DOHH2 (cell line): ENCODE measurements at regions not wholly inside any gene's neighbourhood (a gene's known extent, or its start where the extent isn't known, plus 50 kb on each side); places are given as distances from the start of the nearest gene placed in this dataset.

Source experiments
- EZH2phosphoT487 ChIP-seq: fragments of 200-600 bp; sonication (generic); IDR thresholded peaks from 2 replicates; pipeline ENCODE4 v1.6.1; 2017; ENCODE audit warnings: borderline replicate concordance, mild to moderate bottlenecking, antibody characterized with exemption, low read length, moderate library complexity, mixed read lengths
- TF ChIP-seq, protein P1 (sequence below): fragments of 200-600 bp; sonication (generic); IDR thresholded peaks from one replicate; pipeline ENCODE4 v1.5.1; 2014; ENCODE audit warnings: antibody characterized with exemption, mild to moderate bottlenecking, low read depth, low read length; ENCODE audit not compliant: poor library complexity, severe bottlenecking

DNA sequence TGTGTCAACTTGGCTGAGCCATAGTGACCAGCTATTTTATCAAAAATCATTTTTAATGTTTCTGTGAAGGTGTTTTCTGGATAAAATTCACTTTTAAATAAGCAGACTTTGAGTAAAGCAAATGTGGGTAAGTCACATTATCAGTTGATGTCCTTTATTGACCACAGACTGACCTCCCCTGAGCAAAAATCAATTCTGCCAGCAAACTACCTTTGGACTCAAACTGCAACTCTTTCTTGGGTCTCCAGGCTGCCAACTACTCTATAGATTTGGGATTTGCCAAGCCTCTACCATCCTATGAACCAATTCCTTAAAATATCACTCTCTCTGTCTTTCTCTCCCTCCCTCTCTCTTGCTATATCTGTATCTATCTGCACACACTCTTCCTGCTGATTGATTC is 1571.7 kb upstream of the NUDT12 start:
- TF ChIP-seq, protein P1, sequence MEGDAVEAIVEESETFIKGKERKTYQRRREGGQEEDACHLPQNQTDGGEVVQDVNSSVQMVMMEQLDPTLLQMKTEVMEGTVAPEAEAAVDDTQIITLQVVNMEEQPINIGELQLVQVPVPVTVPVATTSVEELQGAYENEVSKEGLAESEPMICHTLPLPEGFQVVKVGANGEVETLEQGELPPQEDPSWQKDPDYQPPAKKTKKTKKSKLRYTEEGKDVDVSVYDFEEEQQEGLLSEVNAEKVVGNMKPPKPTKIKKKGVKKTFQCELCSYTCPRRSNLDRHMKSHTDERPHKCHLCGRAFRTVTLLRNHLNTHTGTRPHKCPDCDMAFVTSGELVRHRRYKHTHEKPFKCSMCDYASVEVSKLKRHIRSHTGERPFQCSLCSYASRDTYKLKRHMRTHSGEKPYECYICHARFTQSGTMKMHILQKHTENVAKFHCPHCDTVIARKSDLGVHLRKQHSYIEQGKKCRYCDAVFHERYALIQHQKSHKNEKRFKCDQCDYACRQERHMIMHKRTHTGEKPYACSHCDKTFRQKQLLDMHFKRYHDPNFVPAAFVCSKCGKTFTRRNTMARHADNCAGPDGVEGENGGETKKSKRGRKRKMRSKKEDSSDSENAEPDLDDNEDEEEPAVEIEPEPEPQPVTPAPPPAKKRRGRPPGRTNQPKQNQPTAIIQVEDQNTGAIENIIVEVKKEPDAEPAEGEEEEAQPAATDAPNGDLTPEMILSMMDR, result no peak
- TF ChIP-seq EZH2phosphoT487, result no peak
